A673 (cell line): ENCODE measurements at regions not wholly inside any gene's neighbourhood (a gene's known extent, or its start where the extent isn't known, plus 50 kb on each side); places are given as distances from the start of the nearest gene placed in this dataset.

Experiments
- EZH2 ChIP-seq: fragments of 200-600 bp; sonication (generic); IDR thresholded peaks from 2 replicates; pipeline ENCODE4 v1.6.1; 2017; ENCODE audit warnings: borderline replicate concordance, low read depth, mild to moderate bottlenecking, mixed read lengths, antibody characterized with exemption, low read length; ENCODE audit not compliant: poor library complexity, severe bottlenecking
- TF ChIP-seq, protein P1 (sequence below): fragments of 300-800, 200-600 bp; sonication (generic); conservative IDR thresholded peaks from 2 replicates; pipeline ENCODE4 v1.5.1; 2017; ENCODE audit warnings: low read depth, mild to moderate bottlenecking, antibody characterized with exemption, low read length, moderate library complexity, mixed read lengths

DNA sequence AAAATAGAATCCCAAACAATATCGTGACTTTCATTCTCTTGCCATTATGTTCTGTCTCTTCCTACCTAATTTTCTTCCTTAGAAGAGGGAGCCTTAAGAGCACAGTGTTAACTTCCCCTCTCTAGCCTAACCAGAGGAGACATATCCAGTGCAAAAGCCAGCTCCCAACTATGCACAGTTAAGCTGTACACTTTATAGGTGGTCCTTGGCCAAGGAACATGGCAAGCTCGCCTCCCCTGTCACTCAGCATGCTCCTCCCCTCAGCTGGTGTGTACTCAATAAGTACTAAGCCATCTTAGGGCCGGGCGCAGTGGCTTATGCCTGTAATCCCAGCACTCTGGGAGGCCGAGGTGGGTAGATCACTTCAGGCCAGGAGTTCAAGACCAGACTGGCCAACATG lies 255.1 kb upstream of the TMPO start:
- TF ChIP-seq, protein P1, sequence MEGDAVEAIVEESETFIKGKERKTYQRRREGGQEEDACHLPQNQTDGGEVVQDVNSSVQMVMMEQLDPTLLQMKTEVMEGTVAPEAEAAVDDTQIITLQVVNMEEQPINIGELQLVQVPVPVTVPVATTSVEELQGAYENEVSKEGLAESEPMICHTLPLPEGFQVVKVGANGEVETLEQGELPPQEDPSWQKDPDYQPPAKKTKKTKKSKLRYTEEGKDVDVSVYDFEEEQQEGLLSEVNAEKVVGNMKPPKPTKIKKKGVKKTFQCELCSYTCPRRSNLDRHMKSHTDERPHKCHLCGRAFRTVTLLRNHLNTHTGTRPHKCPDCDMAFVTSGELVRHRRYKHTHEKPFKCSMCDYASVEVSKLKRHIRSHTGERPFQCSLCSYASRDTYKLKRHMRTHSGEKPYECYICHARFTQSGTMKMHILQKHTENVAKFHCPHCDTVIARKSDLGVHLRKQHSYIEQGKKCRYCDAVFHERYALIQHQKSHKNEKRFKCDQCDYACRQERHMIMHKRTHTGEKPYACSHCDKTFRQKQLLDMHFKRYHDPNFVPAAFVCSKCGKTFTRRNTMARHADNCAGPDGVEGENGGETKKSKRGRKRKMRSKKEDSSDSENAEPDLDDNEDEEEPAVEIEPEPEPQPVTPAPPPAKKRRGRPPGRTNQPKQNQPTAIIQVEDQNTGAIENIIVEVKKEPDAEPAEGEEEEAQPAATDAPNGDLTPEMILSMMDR, result no peak
- no peak for TF ChIP-seq EZH2
